ENCODE measurements at regions not wholly inside any gene's neighbourhood (a gene's known extent, or its start where the extent isn't known, plus 50 kb on each side); places are given as distances from the start of the nearest gene placed in this dataset.
"Not testable (repeated sequence)": the region's sequence is repeated elsewhere in the genome, so short reads cannot be mapped to it uniquely, and the experiment has no call there.

- H3K27ac ChIP-seq (ENCODE audit: low read length); H3K4me2 ChIP-seq (ENCODE audit: low read length); H2AFZ ChIP-seq (ENCODE audit: low read depth, low read length); H3K9me3 ChIP-seq (ENCODE audit: low read length); H3F3A ChIP-seq (ENCODE audit: insufficient read depth, low read length, poor library complexity, severe bottlenecking); H3K79me2 ChIP-seq (replicated peaks; ENCODE audit: insufficient read depth, low read length); H4K20me1 ChIP-seq (ENCODE audit: insufficient read depth); H3K27me3 ChIP-seq (ENCODE audit: insufficient read depth, low read depth, low read length); H3K4me3 ChIP-seq (ENCODE audit: low read length); H3K36me3 ChIP-seq (ENCODE audit: insufficient read depth, low read length); H3K9me2 ChIP-seq (ENCODE audit: insufficient read depth, low read length); H3K9ac ChIP-seq (ENCODE audit: low read length): not testable (repeated sequence)
Observed at GRCh38 chr5:34189752-34190411, 146.9 kb upstream of the C1QTNF3 start.

GRCh38 chr5:34190466-34190865, 147.5 kb upstream of the C1QTNF3 start:
- not testable (repeated sequence) for H3K4me2 ChIP-seq (ENCODE audit: low read length); H2AFZ ChIP-seq (ENCODE audit: low read depth, low read length); H3K36me3 ChIP-seq (ENCODE audit: insufficient read depth, low read length); H4K20me1 ChIP-seq (ENCODE audit: insufficient read depth); H3F3A ChIP-seq (ENCODE audit: insufficient read depth, low read length, poor library complexity, severe bottlenecking); H3K9ac ChIP-seq (ENCODE audit: low read length); H3K4me3 ChIP-seq (ENCODE audit: low read length); H3K9me2 ChIP-seq (ENCODE audit: insufficient read depth, low read length); H3K27ac ChIP-seq (ENCODE audit: low read length); H3K9me3 ChIP-seq (ENCODE audit: low read length); H3K27me3 ChIP-seq (ENCODE audit: insufficient read depth, low read depth, low read length); H3K79me2 ChIP-seq (replicated peaks; ENCODE audit: insufficient read depth, low read length)

- H3K27me3 ChIP-seq (ENCODE audit: insufficient read depth, low read depth, low read length); H3K4me3 ChIP-seq (ENCODE audit: low read length); H3K36me3 ChIP-seq (ENCODE audit: insufficient read depth, low read length); H3K9ac ChIP-seq (ENCODE audit: low read length); H4K20me1 ChIP-seq (ENCODE audit: insufficient read depth); H3K27ac ChIP-seq (ENCODE audit: low read length); H3K9me2 ChIP-seq (ENCODE audit: insufficient read depth, low read length); H2AFZ ChIP-seq (ENCODE audit: low read depth, low read length); H3K9me3 ChIP-seq (ENCODE audit: low read length); H3F3A ChIP-seq (ENCODE audit: insufficient read depth, low read length, poor library complexity, severe bottlenecking); H3K79me2 ChIP-seq (replicated peaks; ENCODE audit: insufficient read depth, low read length); H3K4me2 ChIP-seq (ENCODE audit: low read length): not testable (repeated sequence)
Observed at GRCh38 chr5:34191279-34191744, 148.3 kb upstream of the C1QTNF3 start.

DNA sequence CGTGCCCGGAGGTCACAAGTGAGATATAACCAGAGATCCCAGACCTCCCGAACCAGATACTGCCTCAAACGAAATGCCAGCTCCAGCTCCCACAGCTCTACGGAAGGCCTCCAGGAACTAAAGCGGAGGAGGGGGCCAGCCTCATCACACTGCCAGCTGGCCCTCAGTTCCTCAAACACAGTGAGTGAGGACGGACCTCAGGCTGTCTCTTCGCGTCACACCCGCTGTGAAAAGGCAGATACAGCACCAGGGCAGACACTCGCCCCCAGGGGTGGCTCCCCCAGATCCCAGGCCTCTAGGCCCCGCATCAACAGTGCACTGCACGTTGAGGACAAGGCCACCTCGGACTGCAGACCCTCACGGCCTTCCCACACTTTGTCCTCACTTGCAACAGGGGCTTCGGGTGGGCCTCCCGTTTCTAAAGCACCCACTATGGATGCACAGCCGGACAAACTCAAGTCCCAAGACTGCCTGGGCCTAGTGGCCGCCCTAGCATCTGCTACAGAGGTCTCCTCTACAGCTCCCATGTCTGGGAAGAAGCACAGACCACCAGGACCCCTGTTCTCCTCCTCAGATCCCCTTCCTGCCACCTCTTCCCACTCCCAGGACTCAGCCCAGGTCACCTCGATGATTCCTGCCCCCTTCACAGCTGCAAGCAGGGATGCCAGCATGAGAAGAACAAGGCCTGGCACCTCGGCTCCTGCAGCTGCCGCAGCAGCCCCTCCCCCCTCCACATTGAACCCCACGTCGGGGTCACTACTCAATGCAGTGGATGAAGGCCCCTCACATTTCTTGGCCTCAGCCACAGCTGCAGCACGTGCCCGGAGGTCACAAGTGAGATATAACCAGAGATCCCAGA, 149.3 kb upstream of the C1QTNF3 start:
- H3K4me3 ChIP-seq (ENCODE audit: low read length); H3K9ac ChIP-seq (ENCODE audit: low read length); H3K9me3 ChIP-seq (ENCODE audit: low read length); H3K27ac ChIP-seq (ENCODE audit: low read length); H3K9me2 ChIP-seq (ENCODE audit: insufficient read depth, low read length); H3F3A ChIP-seq (ENCODE audit: insufficient read depth, low read length, poor library complexity, severe bottlenecking); H3K27me3 ChIP-seq (ENCODE audit: insufficient read depth, low read depth, low read length); H3K36me3 ChIP-seq (ENCODE audit: insufficient read depth, low read length); H3K79me2 ChIP-seq (replicated peaks; ENCODE audit: insufficient read depth, low read length); H2AFZ ChIP-seq (ENCODE audit: low read depth, low read length); H4K20me1 ChIP-seq (ENCODE audit: insufficient read depth); H3K4me2 ChIP-seq (ENCODE audit: low read length): not testable (repeated sequence)

DNA sequence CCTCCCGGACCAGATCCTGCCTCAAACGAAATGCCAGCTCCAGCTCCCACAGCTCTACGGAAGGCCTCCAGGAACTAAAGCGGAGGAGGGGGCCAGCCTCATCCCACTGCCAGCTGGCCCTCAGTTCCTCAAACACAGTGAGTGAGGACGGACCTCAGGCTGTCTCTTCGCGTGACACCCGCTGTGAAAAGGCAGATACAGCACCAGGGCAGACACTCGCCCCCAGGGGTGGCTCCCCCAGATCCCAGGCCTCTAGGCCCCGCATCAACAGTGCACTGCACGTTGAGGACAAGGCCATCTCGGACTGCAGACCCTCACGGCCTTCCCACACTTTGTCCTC, 149.9 kb upstream of the C1QTNF3 start:
- H3K9me2 ChIP-seq (ENCODE audit: insufficient read depth, low read length); H3K79me2 ChIP-seq (replicated peaks; ENCODE audit: insufficient read depth, low read length); H3K27ac ChIP-seq (ENCODE audit: low read length); H3K9ac ChIP-seq (ENCODE audit: low read length); H3K36me3 ChIP-seq (ENCODE audit: insufficient read depth, low read length); H3K27me3 ChIP-seq (ENCODE audit: insufficient read depth, low read depth, low read length); H2AFZ ChIP-seq (ENCODE audit: low read depth, low read length); H3K9me3 ChIP-seq (ENCODE audit: low read length); H3K4me2 ChIP-seq (ENCODE audit: low read length); H3F3A ChIP-seq (ENCODE audit: insufficient read depth, low read length, poor library complexity, severe bottlenecking); H3K4me3 ChIP-seq (ENCODE audit: low read length); H4K20me1 ChIP-seq (ENCODE audit: insufficient read depth): not testable (repeated sequence)

DNA sequence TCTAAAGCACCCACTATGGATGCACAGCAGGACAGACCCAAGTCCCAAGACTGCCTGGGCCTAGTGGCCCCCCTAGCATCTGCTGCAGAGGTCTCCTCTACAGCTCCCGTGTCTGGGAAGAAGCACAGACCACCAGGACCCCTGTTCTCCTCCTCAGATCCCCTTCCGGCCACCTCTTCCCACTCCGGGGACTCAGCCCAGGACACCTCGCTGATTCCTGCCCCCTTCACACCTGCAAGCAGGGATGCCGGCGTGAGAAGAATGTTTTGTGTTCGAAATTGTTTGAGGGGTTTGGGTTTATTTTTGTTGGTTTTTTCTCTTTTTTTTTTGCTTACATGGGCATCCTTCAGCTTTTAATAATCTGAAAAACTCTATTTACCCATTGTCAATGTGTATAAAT, 150.3 kb upstream of the C1QTNF3 start:
- not testable (repeated sequence) for H3K9ac ChIP-seq (ENCODE audit: low read length); H4K20me1 ChIP-seq (ENCODE audit: insufficient read depth); H3K9me2 ChIP-seq (ENCODE audit: insufficient read depth, low read length); H3K4me2 ChIP-seq (ENCODE audit: low read length); H3K4me3 ChIP-seq (ENCODE audit: low read length); H3K27ac ChIP-seq (ENCODE audit: low read length); H3F3A ChIP-seq (ENCODE audit: insufficient read depth, low read length, poor library complexity, severe bottlenecking); H3K79me2 ChIP-seq (replicated peaks; ENCODE audit: insufficient read depth, low read length); H3K36me3 ChIP-seq (ENCODE audit: insufficient read depth, low read length); H3K27me3 ChIP-seq (ENCODE audit: insufficient read depth, low read depth, low read length); H3K9me3 ChIP-seq (ENCODE audit: low read length); H2AFZ ChIP-seq (ENCODE audit: low read depth, low read length)

DNA sequence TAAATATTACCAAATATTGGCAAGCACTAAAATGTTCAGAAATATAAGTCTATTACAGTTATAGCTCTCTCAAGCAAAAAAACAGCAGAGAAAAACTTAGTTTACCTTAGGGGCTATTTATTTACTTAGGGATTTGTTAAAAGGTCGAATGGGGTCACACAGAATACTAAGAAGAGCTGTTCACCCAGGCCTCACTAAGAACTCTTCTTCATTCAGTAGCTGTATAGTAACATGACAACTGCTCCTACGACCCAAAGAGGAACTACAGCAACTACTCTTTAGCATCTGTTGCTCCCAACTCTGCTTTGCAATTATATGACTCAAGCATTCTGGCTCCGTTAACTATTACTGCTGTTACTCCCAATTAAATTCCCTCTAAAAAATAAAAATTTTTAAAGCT, 150.8 kb upstream of the C1QTNF3 start:
- H3K27ac ChIP-seq (ENCODE audit: low read length); H3K36me3 ChIP-seq (ENCODE audit: insufficient read depth, low read length); H3K4me3 ChIP-seq (ENCODE audit: low read length); H3K4me2 ChIP-seq (ENCODE audit: low read length); H3F3A ChIP-seq (ENCODE audit: insufficient read depth, low read length, poor library complexity, severe bottlenecking); H4K20me1 ChIP-seq (ENCODE audit: insufficient read depth); H3K27me3 ChIP-seq (ENCODE audit: insufficient read depth, low read depth, low read length); H3K9ac ChIP-seq (ENCODE audit: low read length); H3K9me2 ChIP-seq (ENCODE audit: insufficient read depth, low read length); H2AFZ ChIP-seq (ENCODE audit: low read depth, low read length); H3K79me2 ChIP-seq (replicated peaks; ENCODE audit: insufficient read depth, low read length); H3K9me3 ChIP-seq (ENCODE audit: low read length): not testable (repeated sequence)

GRCh38 chr5:34196091-34196490, 153.1 kb upstream of the C1QTNF3 start:
- not testable (repeated sequence) for H3K9me2 ChIP-seq (ENCODE audit: insufficient read depth, low read length); H3K4me3 ChIP-seq (ENCODE audit: low read length); H3K9ac ChIP-seq (ENCODE audit: low read length); H3K36me3 ChIP-seq (ENCODE audit: insufficient read depth, low read length); H3K27ac ChIP-seq (ENCODE audit: low read length); H3K27me3 ChIP-seq (ENCODE audit: insufficient read depth, low read depth, low read length); H3K79me2 ChIP-seq (replicated peaks; ENCODE audit: insufficient read depth, low read length); H3K9me3 ChIP-seq (ENCODE audit: low read length); H3K4me2 ChIP-seq (ENCODE audit: low read length); H2AFZ ChIP-seq (ENCODE audit: low read depth, low read length); H3F3A ChIP-seq (ENCODE audit: insufficient read depth, low read length, poor library complexity, severe bottlenecking); H4K20me1 ChIP-seq (ENCODE audit: insufficient read depth)

Data from neural cell (in vitro differentiated cells).